ENCODE measurements at regions not wholly inside any gene's neighbourhood (a gene's known extent, or its start where the extent isn't known, plus 50 kb on each side); places are given as distances from the start of the nearest gene placed in this dataset.

DNA sequence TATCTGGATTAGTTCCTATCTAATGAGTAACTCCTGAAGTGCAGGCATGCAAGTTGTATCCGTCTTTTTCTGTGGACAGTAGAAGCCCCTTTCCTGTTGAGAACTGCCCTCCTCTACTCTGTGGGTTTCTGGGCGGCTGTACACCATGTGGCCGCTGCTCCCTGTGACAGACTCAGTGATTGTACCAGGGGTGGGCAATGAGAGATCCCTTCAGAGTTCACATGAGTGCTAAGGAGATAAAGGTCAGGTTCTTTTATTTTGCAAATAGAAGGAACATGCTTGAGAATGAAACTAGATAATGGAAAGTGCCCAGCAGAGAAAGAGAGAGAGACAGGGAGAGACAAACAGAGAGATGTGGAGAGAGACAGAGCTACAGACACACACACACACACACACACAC, 76.4 kb upstream of the TAPT1 start (continued):
- TF ChIP-seq, protein P1, sequence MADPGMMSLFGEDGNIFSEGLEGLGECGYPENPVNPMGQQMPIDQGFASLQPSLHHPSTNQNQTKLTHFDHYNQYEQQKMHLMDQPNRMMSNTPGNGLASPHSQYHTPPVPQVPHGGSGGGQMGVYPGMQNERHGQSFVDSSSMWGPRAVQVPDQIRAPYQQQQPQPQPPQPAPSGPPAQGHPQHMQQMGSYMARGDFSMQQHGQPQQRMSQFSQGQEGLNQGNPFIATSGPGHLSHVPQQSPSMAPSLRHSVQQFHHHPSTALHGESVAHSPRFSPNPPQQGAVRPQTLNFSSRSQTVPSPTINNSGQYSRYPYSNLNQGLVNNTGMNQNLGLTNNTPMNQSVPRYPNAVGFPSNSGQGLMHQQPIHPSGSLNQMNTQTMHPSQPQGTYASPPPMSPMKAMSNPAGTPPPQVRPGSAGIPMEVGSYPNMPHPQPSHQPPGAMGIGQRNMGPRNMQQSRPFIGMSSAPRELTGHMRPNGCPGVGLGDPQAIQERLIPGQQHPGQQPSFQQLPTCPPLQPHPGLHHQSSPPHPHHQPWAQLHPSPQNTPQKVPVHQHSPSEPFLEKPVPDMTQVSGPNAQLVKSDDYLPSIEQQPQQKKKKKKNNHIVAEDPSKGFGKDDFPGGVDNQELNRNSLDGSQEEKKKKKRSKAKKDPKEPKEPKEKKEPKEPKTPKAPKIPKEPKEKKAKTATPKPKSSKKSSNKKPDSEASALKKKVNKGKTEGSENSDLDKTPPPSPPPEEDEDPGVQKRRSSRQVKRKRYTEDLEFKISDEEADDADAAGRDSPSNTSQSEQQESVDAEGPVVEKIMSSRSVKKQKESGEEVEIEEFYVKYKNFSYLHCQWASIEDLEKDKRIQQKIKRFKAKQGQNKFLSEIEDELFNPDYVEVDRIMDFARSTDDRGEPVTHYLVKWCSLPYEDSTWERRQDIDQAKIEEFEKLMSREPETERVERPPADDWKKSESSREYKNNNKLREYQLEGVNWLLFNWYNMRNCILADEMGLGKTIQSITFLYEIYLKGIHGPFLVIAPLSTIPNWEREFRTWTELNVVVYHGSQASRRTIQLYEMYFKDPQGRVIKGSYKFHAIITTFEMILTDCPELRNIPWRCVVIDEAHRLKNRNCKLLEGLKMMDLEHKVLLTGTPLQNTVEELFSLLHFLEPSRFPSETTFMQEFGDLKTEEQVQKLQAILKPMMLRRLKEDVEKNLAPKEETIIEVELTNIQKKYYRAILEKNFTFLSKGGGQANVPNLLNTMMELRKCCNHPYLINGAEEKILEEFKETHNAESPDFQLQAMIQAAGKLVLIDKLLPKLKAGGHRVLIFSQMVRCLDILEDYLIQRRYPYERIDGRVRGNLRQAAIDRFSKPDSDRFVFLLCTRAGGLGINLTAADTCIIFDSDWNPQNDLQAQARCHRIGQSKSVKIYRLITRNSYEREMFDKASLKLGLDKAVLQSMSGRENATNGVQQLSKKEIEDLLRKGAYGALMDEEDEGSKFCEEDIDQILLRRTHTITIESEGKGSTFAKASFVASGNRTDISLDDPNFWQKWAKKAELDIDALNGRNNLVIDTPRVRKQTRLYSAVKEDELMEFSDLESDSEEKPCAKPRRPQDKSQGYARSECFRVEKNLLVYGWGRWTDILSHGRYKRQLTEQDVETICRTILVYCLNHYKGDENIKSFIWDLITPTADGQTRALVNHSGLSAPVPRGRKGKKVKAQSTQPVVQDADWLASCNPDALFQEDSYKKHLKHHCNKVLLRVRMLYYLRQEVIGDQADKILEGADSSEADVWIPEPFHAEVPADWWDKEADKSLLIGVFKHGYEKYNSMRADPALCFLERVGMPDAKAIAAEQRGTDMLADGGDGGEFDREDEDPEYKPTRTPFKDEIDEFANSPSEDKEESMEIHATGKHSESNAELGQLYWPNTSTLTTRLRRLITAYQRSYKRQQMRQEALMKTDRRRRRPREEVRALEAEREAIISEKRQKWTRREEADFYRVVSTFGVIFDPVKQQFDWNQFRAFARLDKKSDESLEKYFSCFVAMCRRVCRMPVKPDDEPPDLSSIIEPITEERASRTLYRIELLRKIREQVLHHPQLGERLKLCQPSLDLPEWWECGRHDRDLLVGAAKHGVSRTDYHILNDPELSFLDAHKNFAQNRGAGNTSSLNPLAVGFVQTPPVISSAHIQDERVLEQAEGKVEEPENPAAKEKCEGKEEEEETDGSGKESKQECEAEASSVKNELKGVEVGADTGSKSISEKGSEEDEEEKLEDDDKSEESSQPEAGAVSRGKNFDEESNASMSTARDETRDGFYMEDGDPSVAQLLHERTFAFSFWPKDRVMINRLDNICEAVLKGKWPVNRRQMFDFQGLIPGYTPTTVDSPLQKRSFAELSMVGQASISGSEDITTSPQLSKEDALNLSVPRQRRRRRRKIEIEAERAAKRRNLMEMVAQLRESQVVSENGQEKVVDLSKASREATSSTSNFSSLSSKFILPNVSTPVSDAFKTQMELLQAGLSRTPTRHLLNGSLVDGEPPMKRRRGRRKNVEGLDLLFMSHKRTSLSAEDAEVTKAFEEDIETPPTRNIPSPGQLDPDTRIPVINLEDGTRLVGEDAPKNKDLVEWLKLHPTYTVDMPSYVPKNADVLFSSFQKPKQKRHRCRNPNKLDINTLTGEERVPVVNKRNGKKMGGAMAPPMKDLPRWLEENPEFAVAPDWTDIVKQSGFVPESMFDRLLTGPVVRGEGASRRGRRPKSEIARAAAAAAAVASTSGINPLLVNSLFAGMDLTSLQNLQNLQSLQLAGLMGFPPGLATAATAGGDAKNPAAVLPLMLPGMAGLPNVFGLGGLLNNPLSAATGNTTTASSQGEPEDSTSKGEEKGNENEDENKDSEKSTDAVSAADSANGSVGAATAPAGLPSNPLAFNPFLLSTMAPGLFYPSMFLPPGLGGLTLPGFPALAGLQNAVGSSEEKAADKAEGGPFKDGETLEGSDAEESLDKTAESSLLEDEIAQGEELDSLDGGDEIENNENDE (IDR thresholded peaks at IDR 0.05; ENCODE audit: low read depth, low read length) = no peak
- TF ChIP-seq, protein P2, sequence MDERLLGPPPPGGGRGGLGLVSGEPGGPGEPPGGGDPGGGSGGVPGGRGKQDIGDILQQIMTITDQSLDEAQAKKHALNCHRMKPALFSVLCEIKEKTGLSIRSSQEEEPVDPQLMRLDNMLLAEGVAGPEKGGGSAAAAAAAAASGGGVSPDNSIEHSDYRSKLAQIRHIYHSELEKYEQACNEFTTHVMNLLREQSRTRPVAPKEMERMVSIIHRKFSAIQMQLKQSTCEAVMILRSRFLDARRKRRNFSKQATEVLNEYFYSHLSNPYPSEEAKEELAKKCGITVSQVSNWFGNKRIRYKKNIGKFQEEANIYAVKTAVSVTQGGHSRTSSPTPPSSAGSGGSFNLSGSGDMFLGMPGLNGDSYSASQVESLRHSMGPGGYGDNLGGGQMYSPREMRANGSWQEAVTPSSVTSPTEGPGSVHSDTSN (CRISPR knock-in tag; IDR thresholded peaks at IDR 0.05; ENCODE audit: low read depth) = no peak
- TF ChIP-seq, protein P2 (tag; conservative IDR thresholded peaks at IDR 0.05; ENCODE audit: low read depth) = no peak
- TF ChIP-seq, protein P3, sequence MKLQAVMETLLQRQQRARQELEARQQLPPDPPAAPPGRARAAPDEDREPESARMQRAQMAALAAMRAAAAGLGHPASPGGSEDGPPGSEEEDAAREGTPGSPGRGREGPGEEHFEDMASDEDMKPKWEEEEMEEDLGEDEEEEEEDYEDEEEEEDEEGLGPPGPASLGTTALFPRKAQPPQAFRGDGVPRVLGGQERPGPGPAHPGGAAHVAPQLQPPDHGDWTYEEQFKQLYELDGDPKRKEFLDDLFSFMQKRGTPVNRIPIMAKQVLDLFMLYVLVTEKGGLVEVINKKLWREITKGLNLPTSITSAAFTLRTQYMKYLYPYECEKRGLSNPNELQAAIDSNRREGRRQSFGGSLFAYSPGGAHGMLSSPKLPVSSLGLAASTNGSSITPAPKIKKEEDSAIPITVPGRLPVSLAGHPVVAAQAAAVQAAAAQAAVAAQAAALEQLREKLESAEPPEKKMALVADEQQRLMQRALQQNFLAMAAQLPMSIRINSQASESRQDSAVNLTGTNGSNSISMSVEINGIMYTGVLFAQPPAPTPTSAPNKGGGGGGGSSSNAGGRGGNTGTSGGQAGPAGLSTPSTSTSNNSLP (IDR thresholded peaks at IDR 0.05; ENCODE audit: borderline replicate concordance, low read depth, low read length) = no peak
- TF ChIP-seq EHMT2 (IDR thresholded peaks at IDR 0.05) (no peak), RBM25 (IDR thresholded peaks at IDR 0.05; ENCODE audit: low read depth, low read length, severe bottlenecking) (no peak), POLR2A (conservative IDR thresholded peaks at IDR 0.05) (no peak), FOXJ3 (CRISPR knock-in tag; IDR thresholded peaks at IDR 0.05) (no peak), ADNP (tag; IDR thresholded peaks at IDR 0.05) (no peak)
- TF ChIP-seq, protein P4, sequence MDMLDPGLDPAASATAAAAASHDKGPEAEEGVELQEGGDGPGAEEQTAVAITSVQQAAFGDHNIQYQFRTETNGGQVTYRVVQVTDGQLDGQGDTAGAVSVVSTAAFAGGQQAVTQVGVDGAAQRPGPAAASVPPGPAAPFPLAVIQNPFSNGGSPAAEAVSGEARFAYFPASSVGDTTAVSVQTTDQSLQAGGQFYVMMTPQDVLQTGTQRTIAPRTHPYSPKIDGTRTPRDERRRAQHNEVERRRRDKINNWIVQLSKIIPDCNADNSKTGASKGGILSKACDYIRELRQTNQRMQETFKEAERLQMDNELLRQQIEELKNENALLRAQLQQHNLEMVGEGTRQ (CRISPR knock-in tag; IDR thresholded peaks at IDR 0.05) = no peak
